ENCODE measurements at regions not wholly inside any gene's neighbourhood (a gene's known extent, or its start where the extent isn't known, plus 50 kb on each side); places are given as distances from the start of the nearest gene placed in this dataset.

- peak; percentile 7 for DNase-seq (ENCODE audit: low read depth)
- no peak overlapping the region for H3K4me3 ChIP-seq (ENCODE audit: low read depth, low read length)
Observed at GRCh38 chr14:61891170-61891569, 128.9 kb downstream of the SNAPC1 start.

GRCh38 chr14:61891810-61892209 lies 129.6 kb downstream of the SNAPC1 start:
- DNase-seq (ENCODE audit: low read depth) = no peak
- no peak overlapping the region for H3K4me3 ChIP-seq (ENCODE audit: low read depth, low read length)

- no peak for DNase-seq (ENCODE audit: low read depth)
- H3K4me3 ChIP-seq (ENCODE audit: low read depth, low read length) = no peak overlapping the region
Observed at GRCh38 chr14:61893371-61893940, 131.2 kb downstream of the SNAPC1 start.

GRCh38 chr14:61894452-61895077 lies 132.3 kb downstream of the SNAPC1 start:
- peak; percentile 14 for DNase-seq (ENCODE audit: low read depth)
- H3K4me3 ChIP-seq (ENCODE audit: low read depth, low read length) = no peak overlapping the region

- no peak for DNase-seq (ENCODE audit: low read depth)
Observed at GRCh38 chr14:61897300-61897699, 135.1 kb downstream of the SNAPC1 start.

GRCh38 chr14:61898568-61898967 lies 136.3 kb downstream of the SNAPC1 start:
- no peak for DNase-seq (ENCODE audit: low read depth)
- H3K4me3 ChIP-seq (ENCODE audit: low read depth, low read length) = no peak overlapping the region

More at GRCh38 chr14:61897300-61897699, 135.1 kb downstream of the SNAPC1 start:
- H3K4me3 ChIP-seq (ENCODE audit: low read depth, low read length) = no peak overlapping the region

- no peak for DNase-seq (ENCODE audit: low read depth)
- H3K4me3 ChIP-seq (ENCODE audit: low read depth, low read length) = no peak overlapping the region
Observed at GRCh38 chr14:61899497-61899896, 137.3 kb downstream of the SNAPC1 start.

GRCh38 chr14:61904946-61905345 lies 142.7 kb downstream of the SNAPC1 start:
- DNase-seq (ENCODE audit: low read depth) = no peak

GRCh38 chr14:61911574-61911973 lies 149.4 kb downstream of the SNAPC1 start:
- no peak overlapping the region for H3K4me3 ChIP-seq (ENCODE audit: low read depth, low read length)
- no peak for DNase-seq (ENCODE audit: low read depth)

More at GRCh38 chr14:61904946-61905345, 142.7 kb downstream of the SNAPC1 start:
- no peak overlapping the region for H3K4me3 ChIP-seq (ENCODE audit: low read depth, low read length)

- no peak for DNase-seq (ENCODE audit: low read depth)
- no peak overlapping the region for H3K4me3 ChIP-seq (ENCODE audit: low read depth, low read length)
Observed at GRCh38 chr14:61918998-61919397, 156.8 kb downstream of the SNAPC1 start.

- DNase-seq (ENCODE audit: low read depth) = no peak
- H3K4me3 ChIP-seq (ENCODE audit: low read depth, low read length) = no peak overlapping the region
Observed at GRCh38 chr14:61923348-61923747, 161.1 kb downstream of the SNAPC1 start.

- H3K4me3 ChIP-seq (ENCODE audit: low read depth, low read length) = no peak overlapping the region
- no peak for DNase-seq (ENCODE audit: low read depth)
Observed at GRCh38 chr14:61925043-61925442, 162.8 kb downstream of the SNAPC1 start.

GRCh38 chr14:61925732-61926435 lies 163.7 kb downstream of the SNAPC1 start:
- no peak for DNase-seq (ENCODE audit: low read depth)

GRCh38 chr14:61927060-61927459 lies 164.8 kb downstream of the SNAPC1 start:
- no peak for DNase-seq (ENCODE audit: low read depth)
- H3K4me3 ChIP-seq (ENCODE audit: low read depth, low read length) = no peak overlapping the region

More at GRCh38 chr14:61925732-61926435, 163.7 kb downstream of the SNAPC1 start:
- no peak overlapping the region for H3K4me3 ChIP-seq (ENCODE audit: low read depth, low read length)

- peak; percentile 8 for DNase-seq (ENCODE audit: low read depth)
- H3K4me3 ChIP-seq (ENCODE audit: low read depth, low read length) = no peak overlapping the region
Observed at GRCh38 chr14:61927520-61927919, 165.3 kb downstream of the SNAPC1 start.

- no peak overlapping the region for H3K4me3 ChIP-seq (ENCODE audit: low read depth, low read length)
- no peak for DNase-seq (ENCODE audit: low read depth)
Observed at GRCh38 chr14:61928300-61928699, 166.1 kb downstream of the SNAPC1 start.

- no peak overlapping the region for H3K4me3 ChIP-seq (ENCODE audit: low read depth, low read length)
- DNase-seq (ENCODE audit: low read depth) = no peak
Observed at GRCh38 chr14:61928701-61929100, 166.5 kb downstream of the SNAPC1 start.

GRCh38 chr14:61929651-61930050 lies 167.4 kb downstream of the SNAPC1 start:
- peak; percentile 27 for DNase-seq (ENCODE audit: low read depth)
- no peak overlapping the region for H3K4me3 ChIP-seq (ENCODE audit: low read depth, low read length)

GRCh38 chr14:61930101-61930857 lies 168.1 kb downstream of the SNAPC1 start:
- H3K4me3 ChIP-seq (ENCODE audit: low read depth, low read length) = no peak overlapping the region
- DNase-seq (ENCODE audit: low read depth) = no peak

GRCh38 chr14:61932974-61933373 lies 170.8 kb downstream of the SNAPC1 start:
- no peak overlapping the region for H3K4me3 ChIP-seq (ENCODE audit: low read depth, low read length)
- DNase-seq (ENCODE audit: low read depth) = no peak
